NK-92 treated with Interleukin-12 subunit alpha and Interleukin-12 subunit beta, amount 100 ng/mL, for 24 hours (cell line): ENCODE measurements at regions not wholly inside any gene's neighbourhood (a gene's known extent, or its start where the extent isn't known, plus 50 kb on each side); places are given as distances from the start of the nearest gene placed in this dataset.

Experiments
- DNase-seq: peaks from one replicate; lab custom pipeline; 2025; lab: John Stamatoyannopoulos, UW

GRCh38 chrY:8393246-8393645 lies 944.0 kb upstream of the TSPY4 start:
- DNase-seq, result no peak

- no peak for DNase-seq
Observed at GRCh38 chrY:8422906-8423305, 914.4 kb upstream of the TSPY4 start.

- no peak for DNase-seq
Observed at GRCh38 chrY:8426433-8426832, 910.8 kb upstream of the TSPY4 start.

- peak; percentile 0 for DNase-seq
Observed at GRCh38 chrY:8437510-8437909, 899.8 kb upstream of the TSPY4 start.

GRCh38 chrY:8442097-8442496 lies 895.2 kb upstream of the TSPY4 start:
- no peak for DNase-seq

GRCh38 chrY:8452963-8453362 lies 884.3 kb upstream of the TSPY4 start:
- DNase-seq, result no peak

- DNase-seq, result no peak
Observed at GRCh38 chrY:8466813-8467212, 870.5 kb upstream of the TSPY4 start.

GRCh38 chrY:8470249-8470648 lies 867.0 kb upstream of the TSPY4 start:
- peak; percentile 1 for DNase-seq

GRCh38 chrY:8479141-8479540 lies 858.1 kb upstream of the TSPY4 start:
- no peak for DNase-seq

- no peak for DNase-seq
Observed at GRCh38 chrY:8488955-8489354, 848.3 kb upstream of the TSPY4 start.

- no peak for DNase-seq
Observed at GRCh38 chrY:8489880-8490630, 847.2 kb upstream of the TSPY4 start.

GRCh38 chrY:8494396-8494795 lies 842.9 kb upstream of the TSPY4 start:
- DNase-seq, result no peak

- DNase-seq, result no peak
Observed at GRCh38 chrY:8495243-8495642, 842.0 kb upstream of the TSPY4 start.

GRCh38 chrY:8500888-8501287 lies 836.4 kb upstream of the TSPY4 start:
- no peak for DNase-seq

GRCh38 chrY:8533468-8533867 lies 803.8 kb upstream of the TSPY4 start:
- no peak for DNase-seq

GRCh38 chrY:8535704-8536103 lies 801.6 kb upstream of the TSPY4 start:
- DNase-seq, result no peak

GRCh38 chrY:8536277-8536676 lies 801.0 kb upstream of the TSPY4 start:
- DNase-seq, result no peak

GRCh38 chrY:8541306-8541705 lies 796.0 kb upstream of the TSPY4 start:
- no peak for DNase-seq

- no peak for DNase-seq
Observed at GRCh38 chrY:8544715-8545114, 792.5 kb upstream of the TSPY4 start.

- no peak for DNase-seq
Observed at GRCh38 chrY:8547931-8548330, 789.3 kb upstream of the TSPY4 start.

GRCh38 chrY:8551323-8551722 lies 785.9 kb upstream of the TSPY4 start:
- DNase-seq, result no peak

GRCh38 chrY:8552168-8552805 lies 785.0 kb upstream of the TSPY4 start:
- no peak for DNase-seq

GRCh38 chrY:8553614-8554013 lies 783.6 kb upstream of the TSPY4 start:
- DNase-seq, result no peak

- DNase-seq, result no peak
Observed at GRCh38 chrY:8561385-8561784, 775.9 kb upstream of the TSPY4 start.
